ENCODE measurements at regions not wholly inside any gene's neighbourhood (a gene's known extent, or its start where the extent isn't known, plus 50 kb on each side); places are given as distances from the start of the nearest gene placed in this dataset.

DNA sequence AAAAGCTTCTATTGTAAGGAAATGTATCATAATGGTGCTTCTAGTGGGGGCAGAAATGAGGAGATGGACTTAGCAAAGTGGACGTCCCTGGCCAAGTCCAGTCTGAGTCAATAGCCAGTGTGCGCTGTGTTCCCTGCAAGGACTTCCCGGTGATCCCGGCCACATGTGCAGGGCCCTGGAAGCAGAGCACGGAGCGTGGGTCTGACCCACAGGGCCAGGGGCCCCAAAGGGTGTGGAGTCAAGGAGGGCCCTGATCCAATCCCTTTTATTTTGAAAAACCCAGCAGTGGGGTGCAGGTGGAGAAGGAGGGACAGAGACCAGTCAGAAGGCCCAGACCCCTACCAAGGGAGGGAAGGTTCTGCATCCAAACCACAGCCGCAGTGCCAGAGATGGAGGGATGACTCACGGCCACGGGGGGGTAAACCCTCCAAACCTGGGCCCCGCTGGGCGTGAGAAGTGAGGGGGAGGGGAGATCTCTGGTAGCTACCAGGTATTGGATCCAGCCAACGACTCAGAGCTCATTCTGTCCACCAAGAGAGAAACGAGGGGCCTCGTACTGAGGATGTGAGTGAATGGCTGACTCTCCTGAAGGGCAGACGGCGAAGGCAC lies 57.2 kb upstream of the VIPR2 start:
- no peak overlapping the region for H3K27ac ChIP-seq
- intact Hi-C loops (cut with DNase I) = no loop called here
- no peak for DNase-seq
- no peaks in the 10 kb centered on the region for H3K27me3 ChIP-seq
- no peaks in the 10 kb centered on the region for H3K4me1 ChIP-seq
- no peaks in the 10 kb centered on the region for H3K9me3 ChIP-seq
- no peaks in the 10 kb centered on the region for H3K36me3 ChIP-seq
- no peak overlapping the region for H3K4me3 ChIP-seq
- ATAC-seq = no peak
- TF ChIP-seq POLR2A (IDR thresholded peaks at IDR 0.05) (no peak), CTCF (IDR thresholded peaks at IDR 0.05) (no peak)
- WGBS (ENCODE audit: insufficient coverage, low coverage, low lambda C conversion rate, missing lambda C conversion rate) = 76% methylated on average over 7 of the region's 16 CpGs

DNA sequence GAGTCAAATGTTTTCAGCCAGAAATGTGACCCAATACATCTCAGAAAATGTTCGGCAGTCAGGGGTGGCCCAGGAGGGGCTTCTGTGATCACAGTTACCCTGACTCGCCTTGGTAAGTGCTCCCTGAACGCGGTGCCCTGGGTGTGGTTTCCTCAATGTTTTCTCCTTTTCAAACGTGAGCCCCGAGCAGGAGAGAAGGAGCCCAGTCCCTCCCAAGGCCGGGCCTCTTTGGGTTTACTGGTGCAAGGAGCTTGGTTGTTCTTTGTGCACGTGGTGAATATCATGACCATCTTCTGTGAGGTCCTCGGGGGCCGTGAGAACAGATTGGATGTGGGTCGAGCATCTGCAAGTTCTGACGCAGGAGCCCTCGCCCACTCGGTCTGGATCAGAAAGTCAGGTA lies 55.8 kb upstream of the VIPR2 start:
- intact Hi-C loops (cut with DNase I) = no loop called here
- no peak overlapping the region for H3K27ac ChIP-seq
- DNase-seq (no peak), ATAC-seq (no peak)
- H3K4me1 ChIP-seq = no peaks in the 10 kb centered on the region
- no peak overlapping the region for H3K4me3 ChIP-seq
- no peaks in the 10 kb centered on the region for H3K27me3 ChIP-seq
- WGBS (ENCODE audit: insufficient coverage, low coverage, low lambda C conversion rate, missing lambda C conversion rate) = 66% methylated on average over 6 of the region's 14 CpGs
- no peaks in the 10 kb centered on the region for H3K36me3 ChIP-seq
- TF ChIP-seq POLR2A (IDR thresholded peaks at IDR 0.05) (no peak), CTCF (IDR thresholded peaks at IDR 0.05) (no peak)
- H3K9me3 ChIP-seq = no peaks in the 10 kb centered on the region

GRCh38 chr7:159198016-159198724 lies 53.5 kb upstream of the VIPR2 start:
- Histone ChIP-seq H3K4me3 (no peak overlapping the region), H3K9me3 (no peaks in the 10 kb centered on the region), H3K27me3 (no peaks in the 10 kb centered on the region), H3K36me3 (no peaks in the 10 kb centered on the region), H3K4me1 (no peaks in the 10 kb centered on the region), H3K27ac (peak overlapping the region in 1 of 3 donors; percentile 18)
- ATAC-seq = peak in 3 of 4 donors; percentile 12 to 32 (median 22)
- intact Hi-C loops (cut with DNase I) = no loop called here
- TF ChIP-seq CTCF (IDR thresholded peaks at IDR 0.05) = no peak
- no peak for TF ChIP-seq POLR2A (IDR thresholded peaks at IDR 0.05)
- WGBS (ENCODE audit: insufficient coverage, low coverage, low lambda C conversion rate, missing lambda C conversion rate) = 67% methylated on average over 7 of the region's 15 CpGs
- DNase-seq = no peak

DNA sequence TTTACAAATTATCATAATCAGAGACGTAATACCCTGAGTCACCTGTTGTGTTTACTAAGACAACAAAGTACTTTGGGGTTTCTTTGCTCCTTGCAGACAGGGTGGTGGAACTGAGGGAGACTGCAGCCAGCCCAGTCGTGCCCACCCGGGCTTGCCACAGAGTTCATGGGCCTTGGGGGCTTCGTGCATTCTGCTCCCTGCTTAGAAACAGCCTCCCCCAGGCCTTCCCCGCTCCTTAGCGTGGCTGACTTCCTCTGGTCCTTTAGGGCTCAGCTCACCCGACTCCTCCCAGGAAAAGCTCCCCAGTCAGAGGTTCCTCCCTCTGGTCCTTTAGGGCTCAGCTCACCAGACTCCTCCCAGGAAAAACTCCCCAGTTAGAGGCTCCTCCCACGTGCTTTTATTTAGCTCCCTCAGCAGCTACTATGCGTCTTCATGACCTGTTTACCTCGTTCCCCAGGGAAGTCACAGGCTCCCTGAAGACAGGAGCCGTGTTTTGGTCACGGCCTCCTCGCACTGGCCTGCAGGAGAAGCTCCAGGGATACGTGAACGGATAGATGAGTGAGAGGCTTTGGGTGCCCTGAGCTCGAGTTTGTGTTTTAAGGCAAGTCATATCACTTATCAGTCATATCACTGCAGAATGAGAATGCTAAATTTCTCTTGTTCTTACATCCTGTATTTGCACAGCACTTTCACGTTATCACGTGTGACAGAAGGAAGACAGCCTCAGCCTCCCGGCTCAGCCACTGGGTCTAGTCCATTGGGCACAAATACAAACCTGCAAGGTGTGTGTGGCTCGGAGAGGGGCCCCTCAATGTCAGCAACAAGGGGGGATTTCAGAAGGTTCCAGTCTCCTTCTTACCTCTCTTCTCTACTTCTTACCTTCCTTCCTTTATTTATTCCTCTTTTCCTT lies 52.7 kb upstream of the VIPR2 start:
- WGBS (ENCODE audit: insufficient coverage, low coverage, low lambda C conversion rate, missing lambda C conversion rate) = 20% methylated on average over 20 of the region's 20 CpGs
- Histone ChIP-seq H3K4me3 (no peak overlapping the region), H3K9me3 (no peaks in the 10 kb centered on the region), H3K4me1 (no peaks in the 10 kb centered on the region), H3K27me3 (no peaks in the 10 kb centered on the region), H3K27ac (peak overlapping the region in 1 of 3 donors; percentile 18), H3K36me3 (no peaks in the 10 kb centered on the region)
- intact Hi-C loops (cut with DNase I) = no loop called here
- ATAC-seq (peak; percentile 36 to 70 (median 65)), DNase-seq (no peak)
- no peak for TF ChIP-seq CTCF (IDR thresholded peaks at IDR 0.05)
- no peak for TF ChIP-seq POLR2A (IDR thresholded peaks at IDR 0.05)

Measured in right lobe of liver (tissue), 6 donors.